HEK293 (cell line): ENCODE measurements at regions not wholly inside any gene's neighbourhood (a gene's known extent, or its start where the extent isn't known, plus 50 kb on each side); places are given as distances from the start of the nearest gene placed in this dataset.

Source experiments
- ZNF121 ChIP-seq: fragments of 450-650 bp; formaldehyde crosslinking; IDR thresholded peaks from 2 replicates; pipeline ENCODE4 v1.5.1; 2016; ENCODE audit warnings: missing biosample characterization, missing genetic modification characterization
- TF ChIP-seq, protein P1 (sequence below): fragments of 450-650 bp; formaldehyde crosslinking; IDR thresholded peaks from 2 replicates; pipeline ENCODE4 v1.5.1; 2016; ENCODE audit warnings: missing biosample characterization, missing genetic modification characterization, low read depth
- TF ChIP-seq, protein P2 (sequence below): fragments of 450-650 bp; formaldehyde crosslinking; IDR thresholded peaks from 2 replicates; pipeline ENCODE4 v1.5.1; 2016; ENCODE audit warnings: missing biosample characterization, missing genetic modification characterization
- TF ChIP-seq, protein P3 (sequence below): fragments of 450-650 bp; formaldehyde crosslinking; IDR thresholded peaks from 2 replicates; pipeline ENCODE4 v1.5.1; 2016; ENCODE audit warnings: missing biosample characterization, missing genetic modification characterization, low read depth

DNA sequence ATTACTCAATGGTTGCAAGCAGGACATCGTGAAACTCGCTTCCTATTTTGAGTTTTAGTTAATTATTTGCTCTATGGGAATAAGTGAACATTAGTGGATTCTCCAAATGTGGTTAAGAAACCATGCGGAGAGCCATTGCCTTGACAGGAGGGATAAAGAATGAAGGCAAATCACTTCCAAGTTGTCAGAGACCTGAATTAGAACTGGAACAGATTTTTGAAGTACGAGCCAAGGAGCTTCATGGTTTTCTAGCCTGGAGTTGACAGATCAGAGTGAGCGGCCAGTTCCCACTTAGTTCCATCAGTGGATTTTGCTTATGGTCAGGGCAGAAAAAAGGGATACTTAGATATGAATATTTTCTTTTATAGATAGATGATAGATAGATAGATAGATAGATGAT, 171.4 kb upstream of the CDH10 start:
- no peak for TF ChIP-seq ZNF121 (tag by site-specific recombination)
- TF ChIP-seq, protein P1, sequence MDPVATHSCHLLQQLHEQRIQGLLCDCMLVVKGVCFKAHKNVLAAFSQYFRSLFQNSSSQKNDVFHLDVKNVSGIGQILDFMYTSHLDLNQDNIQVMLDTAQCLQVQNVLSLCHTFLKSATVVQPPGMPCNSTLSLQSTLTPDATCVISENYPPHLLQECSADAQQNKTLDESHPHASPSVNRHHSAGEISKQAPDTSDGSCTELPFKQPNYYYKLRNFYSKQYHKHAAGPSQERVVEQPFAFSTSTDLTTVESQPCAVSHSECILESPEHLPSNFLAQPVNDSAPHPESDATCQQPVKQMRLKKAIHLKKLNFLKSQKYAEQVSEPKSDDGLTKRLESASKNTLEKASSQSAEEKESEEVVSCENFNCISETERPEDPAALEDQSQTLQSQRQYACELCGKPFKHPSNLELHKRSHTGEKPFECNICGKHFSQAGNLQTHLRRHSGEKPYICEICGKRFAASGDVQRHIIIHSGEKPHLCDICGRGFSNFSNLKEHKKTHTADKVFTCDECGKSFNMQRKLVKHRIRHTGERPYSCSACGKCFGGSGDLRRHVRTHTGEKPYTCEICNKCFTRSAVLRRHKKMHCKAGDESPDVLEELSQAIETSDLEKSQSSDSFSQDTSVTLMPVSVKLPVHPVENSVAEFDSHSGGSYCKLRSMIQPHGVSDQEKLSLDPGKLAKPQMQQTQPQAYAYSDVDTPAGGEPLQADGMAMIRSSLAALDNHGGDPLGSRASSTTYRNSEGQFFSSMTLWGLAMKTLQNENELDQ (tag by site-specific recombination): no peak
- TF ChIP-seq, protein P2, sequence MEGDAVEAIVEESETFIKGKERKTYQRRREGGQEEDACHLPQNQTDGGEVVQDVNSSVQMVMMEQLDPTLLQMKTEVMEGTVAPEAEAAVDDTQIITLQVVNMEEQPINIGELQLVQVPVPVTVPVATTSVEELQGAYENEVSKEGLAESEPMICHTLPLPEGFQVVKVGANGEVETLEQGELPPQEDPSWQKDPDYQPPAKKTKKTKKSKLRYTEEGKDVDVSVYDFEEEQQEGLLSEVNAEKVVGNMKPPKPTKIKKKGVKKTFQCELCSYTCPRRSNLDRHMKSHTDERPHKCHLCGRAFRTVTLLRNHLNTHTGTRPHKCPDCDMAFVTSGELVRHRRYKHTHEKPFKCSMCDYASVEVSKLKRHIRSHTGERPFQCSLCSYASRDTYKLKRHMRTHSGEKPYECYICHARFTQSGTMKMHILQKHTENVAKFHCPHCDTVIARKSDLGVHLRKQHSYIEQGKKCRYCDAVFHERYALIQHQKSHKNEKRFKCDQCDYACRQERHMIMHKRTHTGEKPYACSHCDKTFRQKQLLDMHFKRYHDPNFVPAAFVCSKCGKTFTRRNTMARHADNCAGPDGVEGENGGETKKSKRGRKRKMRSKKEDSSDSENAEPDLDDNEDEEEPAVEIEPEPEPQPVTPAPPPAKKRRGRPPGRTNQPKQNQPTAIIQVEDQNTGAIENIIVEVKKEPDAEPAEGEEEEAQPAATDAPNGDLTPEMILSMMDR (tag by site-specific recombination): no peak
- TF ChIP-seq, protein P3, sequence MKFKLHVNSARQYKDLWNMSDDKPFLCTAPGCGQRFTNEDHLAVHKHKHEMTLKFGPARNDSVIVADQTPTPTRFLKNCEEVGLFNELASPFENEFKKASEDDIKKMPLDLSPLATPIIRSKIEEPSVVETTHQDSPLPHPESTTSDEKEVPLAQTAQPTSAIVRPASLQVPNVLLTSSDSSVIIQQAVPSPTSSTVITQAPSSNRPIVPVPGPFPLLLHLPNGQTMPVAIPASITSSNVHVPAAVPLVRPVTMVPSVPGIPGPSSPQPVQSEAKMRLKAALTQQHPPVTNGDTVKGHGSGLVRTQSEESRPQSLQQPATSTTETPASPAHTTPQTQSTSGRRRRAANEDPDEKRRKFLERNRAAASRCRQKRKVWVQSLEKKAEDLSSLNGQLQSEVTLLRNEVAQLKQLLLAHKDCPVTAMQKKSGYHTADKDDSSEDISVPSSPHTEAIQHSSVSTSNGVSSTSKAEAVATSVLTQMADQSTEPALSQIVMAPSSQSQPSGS (tag by site-specific recombination): no peak
